ENCODE measurements at regions not wholly inside any gene's neighbourhood (a gene's known extent, or its start where the extent isn't known, plus 50 kb on each side); places are given as distances from the start of the nearest gene placed in this dataset.
"Not testable (repeated sequence)": the region's sequence is repeated elsewhere in the genome, so short reads cannot be mapped to it uniquely, and the experiment has no call there.

GRCh38 chr21:7825627-7826026 is 2695.8 kb upstream of the TPTE start:
- TF ChIP-seq, protein P1, sequence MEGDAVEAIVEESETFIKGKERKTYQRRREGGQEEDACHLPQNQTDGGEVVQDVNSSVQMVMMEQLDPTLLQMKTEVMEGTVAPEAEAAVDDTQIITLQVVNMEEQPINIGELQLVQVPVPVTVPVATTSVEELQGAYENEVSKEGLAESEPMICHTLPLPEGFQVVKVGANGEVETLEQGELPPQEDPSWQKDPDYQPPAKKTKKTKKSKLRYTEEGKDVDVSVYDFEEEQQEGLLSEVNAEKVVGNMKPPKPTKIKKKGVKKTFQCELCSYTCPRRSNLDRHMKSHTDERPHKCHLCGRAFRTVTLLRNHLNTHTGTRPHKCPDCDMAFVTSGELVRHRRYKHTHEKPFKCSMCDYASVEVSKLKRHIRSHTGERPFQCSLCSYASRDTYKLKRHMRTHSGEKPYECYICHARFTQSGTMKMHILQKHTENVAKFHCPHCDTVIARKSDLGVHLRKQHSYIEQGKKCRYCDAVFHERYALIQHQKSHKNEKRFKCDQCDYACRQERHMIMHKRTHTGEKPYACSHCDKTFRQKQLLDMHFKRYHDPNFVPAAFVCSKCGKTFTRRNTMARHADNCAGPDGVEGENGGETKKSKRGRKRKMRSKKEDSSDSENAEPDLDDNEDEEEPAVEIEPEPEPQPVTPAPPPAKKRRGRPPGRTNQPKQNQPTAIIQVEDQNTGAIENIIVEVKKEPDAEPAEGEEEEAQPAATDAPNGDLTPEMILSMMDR (IDR thresholded peaks at IDR 0.05) = not testable (repeated sequence)
- TF ChIP-seq POLR2A (IDR thresholded peaks at IDR 0.05) = not testable (repeated sequence)
